PC-9 (cell line): ENCODE measurements at regions not wholly inside any gene's neighbourhood (a gene's known extent, or its start where the extent isn't known, plus 50 kb on each side); places are given as distances from the start of the nearest gene placed in this dataset.

Source experiments
- EZH2 ChIP-seq: fragments of 200-600 bp; sonication (generic); IDR thresholded peaks from 2 replicates; pipeline ENCODE4 v1.8.0; 2017; ENCODE audit warnings: antibody characterized with exemption, low read depth
- TF ChIP-seq, protein P1 (sequence below): fragments of 200-600 bp; sonication (generic); conservative IDR thresholded peaks from 2 replicates; pipeline ENCODE4 v1.6.1; 2017; ENCODE audit warnings: mixed run types, antibody characterized with exemption, mild to moderate bottlenecking, moderate library complexity

DNA sequence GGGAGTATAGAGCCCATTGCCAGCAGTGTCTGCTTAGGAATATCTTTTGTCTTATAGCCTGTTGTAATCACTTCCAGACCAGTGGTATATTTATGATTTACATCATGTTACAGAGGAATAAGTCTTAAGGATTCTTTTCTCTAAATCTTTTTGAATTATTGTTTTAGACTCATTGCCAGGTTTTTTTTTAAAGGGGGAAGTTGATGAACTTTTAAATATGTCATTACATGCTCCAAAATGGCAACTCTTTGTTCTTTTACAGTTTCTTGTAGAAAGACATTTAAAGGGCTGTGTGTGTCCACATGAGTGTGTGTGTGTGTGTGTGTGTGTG lies 59.4 kb upstream of the NFIB start:
- TF ChIP-seq, protein P1, sequence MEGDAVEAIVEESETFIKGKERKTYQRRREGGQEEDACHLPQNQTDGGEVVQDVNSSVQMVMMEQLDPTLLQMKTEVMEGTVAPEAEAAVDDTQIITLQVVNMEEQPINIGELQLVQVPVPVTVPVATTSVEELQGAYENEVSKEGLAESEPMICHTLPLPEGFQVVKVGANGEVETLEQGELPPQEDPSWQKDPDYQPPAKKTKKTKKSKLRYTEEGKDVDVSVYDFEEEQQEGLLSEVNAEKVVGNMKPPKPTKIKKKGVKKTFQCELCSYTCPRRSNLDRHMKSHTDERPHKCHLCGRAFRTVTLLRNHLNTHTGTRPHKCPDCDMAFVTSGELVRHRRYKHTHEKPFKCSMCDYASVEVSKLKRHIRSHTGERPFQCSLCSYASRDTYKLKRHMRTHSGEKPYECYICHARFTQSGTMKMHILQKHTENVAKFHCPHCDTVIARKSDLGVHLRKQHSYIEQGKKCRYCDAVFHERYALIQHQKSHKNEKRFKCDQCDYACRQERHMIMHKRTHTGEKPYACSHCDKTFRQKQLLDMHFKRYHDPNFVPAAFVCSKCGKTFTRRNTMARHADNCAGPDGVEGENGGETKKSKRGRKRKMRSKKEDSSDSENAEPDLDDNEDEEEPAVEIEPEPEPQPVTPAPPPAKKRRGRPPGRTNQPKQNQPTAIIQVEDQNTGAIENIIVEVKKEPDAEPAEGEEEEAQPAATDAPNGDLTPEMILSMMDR: no peak
- no peak for TF ChIP-seq EZH2
